ENCODE measurements at regions not wholly inside any gene's neighbourhood (a gene's known extent, or its start where the extent isn't known, plus 50 kb on each side); places are given as distances from the start of the nearest gene placed in this dataset.
"Not testable (repeated sequence)": the region's sequence is repeated elsewhere in the genome, so short reads cannot be mapped to it uniquely, and the experiment has no call there.

DNA sequence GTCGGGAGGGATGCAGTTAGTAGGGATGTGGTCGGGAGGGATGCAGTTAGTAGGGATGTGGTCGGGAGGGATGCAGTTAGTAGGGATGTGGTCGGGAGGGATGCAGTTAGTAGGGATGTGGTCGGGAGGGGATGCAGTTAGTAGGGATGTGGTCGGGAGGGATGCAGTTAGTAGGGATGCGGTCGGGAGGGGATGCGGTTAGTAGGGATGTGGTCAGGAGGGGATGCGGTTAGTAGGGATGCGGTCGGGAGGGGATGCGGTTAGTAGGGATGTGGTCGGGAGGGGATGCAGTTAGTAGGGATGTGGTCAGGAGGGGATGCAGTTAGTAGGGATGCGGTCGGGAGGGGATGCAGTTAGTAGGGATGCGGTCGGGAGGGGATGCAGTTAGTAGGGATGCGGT lies 96.2 kb downstream of the BDH1 start:
- DNase-seq (ENCODE audit: low read depth): not testable (repeated sequence)

GRCh38 chr3:197458906-197459470 lies 96.8 kb downstream of the BDH1 start:
- no peak for DNase-seq (ENCODE audit: low read depth)
- H3K4me3 ChIP-seq (ENCODE audit: low read depth, low read length): no peak overlapping the region
- TF ChIP-seq, protein P1, sequence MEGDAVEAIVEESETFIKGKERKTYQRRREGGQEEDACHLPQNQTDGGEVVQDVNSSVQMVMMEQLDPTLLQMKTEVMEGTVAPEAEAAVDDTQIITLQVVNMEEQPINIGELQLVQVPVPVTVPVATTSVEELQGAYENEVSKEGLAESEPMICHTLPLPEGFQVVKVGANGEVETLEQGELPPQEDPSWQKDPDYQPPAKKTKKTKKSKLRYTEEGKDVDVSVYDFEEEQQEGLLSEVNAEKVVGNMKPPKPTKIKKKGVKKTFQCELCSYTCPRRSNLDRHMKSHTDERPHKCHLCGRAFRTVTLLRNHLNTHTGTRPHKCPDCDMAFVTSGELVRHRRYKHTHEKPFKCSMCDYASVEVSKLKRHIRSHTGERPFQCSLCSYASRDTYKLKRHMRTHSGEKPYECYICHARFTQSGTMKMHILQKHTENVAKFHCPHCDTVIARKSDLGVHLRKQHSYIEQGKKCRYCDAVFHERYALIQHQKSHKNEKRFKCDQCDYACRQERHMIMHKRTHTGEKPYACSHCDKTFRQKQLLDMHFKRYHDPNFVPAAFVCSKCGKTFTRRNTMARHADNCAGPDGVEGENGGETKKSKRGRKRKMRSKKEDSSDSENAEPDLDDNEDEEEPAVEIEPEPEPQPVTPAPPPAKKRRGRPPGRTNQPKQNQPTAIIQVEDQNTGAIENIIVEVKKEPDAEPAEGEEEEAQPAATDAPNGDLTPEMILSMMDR (IDR thresholded peaks at IDR 0.05; ENCODE audit: insufficient read depth, low read depth, low read length): no peak

More for the DNA sequence above, 96.2 kb downstream of the BDH1 start:
- H3K4me3 ChIP-seq (ENCODE audit: low read depth, low read length): not testable (repeated sequence)

DNA sequence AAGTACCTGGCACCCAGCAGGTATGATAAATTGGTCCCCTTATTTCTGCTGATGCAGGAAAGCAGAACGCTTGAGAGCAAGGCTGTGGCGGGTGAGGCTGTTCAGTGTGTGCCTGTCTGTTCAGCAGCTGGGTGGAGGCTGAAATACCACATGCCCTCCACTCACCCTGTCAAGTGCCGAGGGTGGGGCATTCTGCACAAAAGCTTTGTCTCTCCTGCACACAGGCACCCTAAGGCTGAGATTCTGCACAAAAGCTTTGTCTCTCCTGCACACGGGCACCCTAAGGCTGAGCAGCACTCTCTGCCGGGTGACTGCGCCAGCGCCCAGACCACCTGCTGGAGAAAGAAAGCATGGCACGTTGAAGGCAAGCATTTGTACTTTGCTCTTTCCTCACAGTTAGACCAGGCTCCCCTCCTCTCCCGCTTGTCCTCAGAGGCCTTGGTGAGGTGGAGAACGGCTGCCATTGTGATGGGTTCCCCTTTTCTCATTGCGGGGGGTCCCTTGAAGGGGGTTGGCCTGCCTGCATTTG lies 97.5 kb downstream of the BDH1 start:
- no peak overlapping the region for H3K4me3 ChIP-seq (ENCODE audit: low read depth, low read length)
- no peak for DNase-seq (ENCODE audit: low read depth)
- TF ChIP-seq, protein P1 (IDR thresholded peaks at IDR 0.05; ENCODE audit: insufficient read depth, low read depth, low read length): peak; percentile 4

GRCh38 chr3:197456261-197457091 lies 99.3 kb downstream of the BDH1 start:
- peak; percentile 92 for DNase-seq (ENCODE audit: low read depth)
- H3K4me3 ChIP-seq (ENCODE audit: low read depth, low read length): peak overlapping the region; percentile 53
- TF ChIP-seq, protein P1 (IDR thresholded peaks at IDR 0.05; ENCODE audit: insufficient read depth, low read depth, low read length): no peak

GRCh38 chr3:197454841-197455240 lies 100.9 kb downstream of the BDH1 start:
- not testable (repeated sequence) for DNase-seq (ENCODE audit: low read depth); H3K4me3 ChIP-seq (ENCODE audit: low read depth, low read length)

DNA sequence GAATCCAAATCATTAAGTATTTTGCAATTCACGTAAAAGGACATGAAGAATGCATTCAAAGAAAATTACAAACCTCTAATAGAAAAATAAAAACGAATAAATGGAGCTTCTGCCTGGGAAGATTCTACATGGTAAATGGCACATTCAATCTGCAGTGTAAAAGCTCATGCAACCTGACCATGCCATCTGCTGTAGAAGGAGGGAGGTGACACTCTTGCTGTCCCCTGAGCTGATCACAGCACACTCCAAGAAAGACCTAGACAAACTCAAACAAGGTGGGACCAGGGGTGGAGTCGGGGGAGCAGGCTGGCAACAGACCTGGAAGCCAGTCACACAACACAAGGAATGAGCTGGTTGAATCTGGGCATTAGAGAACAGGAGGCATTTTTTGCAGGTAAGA lies 101.8 kb downstream of the BDH1 start:
- TF ChIP-seq, protein P1 (IDR thresholded peaks at IDR 0.05; ENCODE audit: insufficient read depth, low read depth, low read length): peak; percentile 28
- DNase-seq (ENCODE audit: low read depth): no peak
- H3K4me3 ChIP-seq (ENCODE audit: low read depth, low read length): no peak overlapping the region

- DNase-seq (ENCODE audit: low read depth): no peak
- TF ChIP-seq, protein P1 (IDR thresholded peaks at IDR 0.05; ENCODE audit: insufficient read depth, low read depth, low read length): no peak
- H3K4me3 ChIP-seq (ENCODE audit: low read depth, low read length): no peak overlapping the region
These were observed 105.0 kb downstream of the BDH1 start for GRCh38 chr3:197450810-197451209.

All from fibroblast of villous mesenchyme (primary cell).